PC-9 (cell line): ENCODE measurements at regions not wholly inside any gene's neighbourhood (a gene's known extent, or its start where the extent isn't known, plus 50 kb on each side); places are given as distances from the start of the nearest gene placed in this dataset.

ENCODE experiments used
- BruUV-seq: library from RNA; stranded (reverse); fragments of 400-500 nt; replicated peaks from 2 replicates; lab custom pipeline; 2021; lab: Mats Ljungman, UMichigan
- CTCF ChIA-PET: fragments of 300-600 bp; sonication (Branson Sonifier 250); formaldehyde crosslinking; loops from one replicate; lab custom pipeline; 2022; ENCODE audit warnings: antibody characterized with exemption; lab: Charles Lee
- POLR2A ChIA-PET: fragments of 300-600 bp; sonication (Branson Sonifier 250); formaldehyde crosslinking; loops from one replicate; lab custom pipeline; 2022; ENCODE audit warnings: antibody characterized with exemption; ENCODE audit not compliant: unreplicated experiment; lab: Charles Lee
- DNase-seq, 2 experiments: peaks; one replicate each; pipeline versions ENCODE4 v3.0.0 to v3.0.0-alpha.2; 2015 to 2022; ENCODE audit warnings: mixed read lengths in 1 of 2
- H2AFZ ChIP-seq: fragments of 200-600 bp; sonication (generic); 2 replicates; pipeline ENCODE4 v1.8.1; 2017; ENCODE audit warnings: antibody characterized with exemption
- H3F3A ChIP-seq: fragments of 200-600 bp; sonication (generic); 2 replicates; pipeline ENCODE4 v1.8.1; 2017; ENCODE audit warnings: antibody characterized with exemption, mild to moderate bottlenecking, low read depth; ENCODE audit not compliant: insufficient read depth
- H3K27ac ChIP-seq: fragments of 200-600 bp; sonication (generic); 2 replicates; pipeline ENCODE4 v1.6.1; 2016; ENCODE audit warnings: mixed run types
- H3K27me3 ChIP-seq: fragments of 200-600 bp; sonication (generic); 2 replicates; pipeline ENCODE4 v1.6.1; 2016; ENCODE audit warnings: low read depth, mixed run types; ENCODE audit not compliant: insufficient read depth
- H3K36me3 ChIP-seq: fragments of 200-600 bp; sonication (generic); 2 replicates; pipeline ENCODE4 v1.6.1; 2016; ENCODE audit warnings: low read depth, mixed run types
- H3K4me1 ChIP-seq: fragments of 200-600 bp; sonication (generic); replicated peaks from 2 replicates; pipeline ENCODE4 v1.6.1; 2016; ENCODE audit warnings: mixed run types; ENCODE audit not compliant: insufficient read depth
- H3K4me2 ChIP-seq: fragments of 200-600 bp; sonication (generic); 2 replicates; pipeline ENCODE4 v1.6.1; 2017; ENCODE audit warnings: mixed run types
- H3K4me3 ChIP-seq: fragments of 200-600 bp; sonication (generic); 2 replicates; pipeline ENCODE4 v1.6.1; 2016; ENCODE audit warnings: mixed run types
- H3K79me2 ChIP-seq: fragments of 200-600 bp; sonication (generic); 2 replicates; pipeline ENCODE4 v1.6.1; 2017; ENCODE audit warnings: low read depth, mixed run types
- H3K9me2 ChIP-seq: fragments of 200-600 bp; sonication (generic); 2 replicates; pipeline ENCODE4 v1.8.1; 2017; ENCODE audit warnings: mild to moderate bottlenecking; ENCODE audit not compliant: insufficient read depth
- H3K9me3 ChIP-seq: fragments of 200-600 bp; sonication (generic); 2 replicates; pipeline ENCODE4 v1.8.1; 2016; ENCODE audit warnings: low read depth; ENCODE audit not compliant: insufficient read depth
- H4K20me1 ChIP-seq: fragments of 200-600 bp; sonication (generic); 2 replicates; pipeline ENCODE4 v1.8.1; 2017; ENCODE audit not compliant: insufficient read depth
- EZH2 ChIP-seq: fragments of 200-600 bp; sonication (generic); IDR thresholded peaks from 2 replicates; pipeline ENCODE4 v1.8.0; 2017; ENCODE audit warnings: antibody characterized with exemption, low read depth
- intact Hi-C: fragments of 100-400 bp; cut with micrococcal nuclease; formaldehyde crosslinking; loops from one replicate; pipeline ENCODE4 v1.10.0; 2022; ENCODE audit not compliant: unreplicated experiment
- TF ChIP-seq, protein P1 (sequence below): fragments of 200-600 bp; sonication (generic); conservative IDR thresholded peaks from 2 replicates; pipeline ENCODE4 v1.6.1; 2017; ENCODE audit warnings: mixed run types, antibody characterized with exemption, mild to moderate bottlenecking, moderate library complexity

DNA sequence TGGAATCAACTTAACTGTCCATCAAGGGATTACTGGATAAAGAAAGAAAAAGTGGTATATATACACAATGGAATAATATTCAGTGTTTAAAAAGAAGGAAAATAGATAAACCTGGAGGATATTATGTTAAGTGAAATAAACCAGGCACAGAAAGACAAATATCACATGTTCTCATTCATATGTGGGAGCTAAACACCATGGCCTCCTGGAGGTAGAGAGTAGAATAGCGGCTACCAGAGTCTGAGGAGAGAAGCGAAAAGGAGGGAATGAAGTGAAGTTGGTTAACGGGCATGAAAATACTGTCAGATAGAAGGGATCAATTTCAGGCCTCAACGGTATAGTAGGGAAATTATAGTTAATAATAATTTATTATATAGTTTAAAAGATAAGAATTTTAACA lies 147.5 kb upstream of the OBI1 start:
- Histone ChIP-seq H4K20me1 (no peaks in the 10 kb centered on the region), H3K27ac (no peak overlapping the region), H3K27me3 (no peaks in the 10 kb centered on the region), H3F3A (no peaks in the 10 kb centered on the region), H3K4me1 (no peaks in the 10 kb centered on the region), H2AFZ (no peak overlapping the region), H3K4me3 (no peak overlapping the region), H3K79me2 (no peaks in the 10 kb centered on the region), H3K9me2 (no peaks in the 10 kb centered on the region), H3K36me3 (no peaks in the 10 kb centered on the region), H3K9me3 (no peaks in the 10 kb centered on the region), H3K4me2 (no peak overlapping the region)
- ChIA-PET POLR2A (no interaction called here), CTCF (no interaction called here)
- BruUV-seq: no TSS peak
- no peak for DNase-seq
- intact Hi-C loops: no loop called here
- TF ChIP-seq, protein P1, sequence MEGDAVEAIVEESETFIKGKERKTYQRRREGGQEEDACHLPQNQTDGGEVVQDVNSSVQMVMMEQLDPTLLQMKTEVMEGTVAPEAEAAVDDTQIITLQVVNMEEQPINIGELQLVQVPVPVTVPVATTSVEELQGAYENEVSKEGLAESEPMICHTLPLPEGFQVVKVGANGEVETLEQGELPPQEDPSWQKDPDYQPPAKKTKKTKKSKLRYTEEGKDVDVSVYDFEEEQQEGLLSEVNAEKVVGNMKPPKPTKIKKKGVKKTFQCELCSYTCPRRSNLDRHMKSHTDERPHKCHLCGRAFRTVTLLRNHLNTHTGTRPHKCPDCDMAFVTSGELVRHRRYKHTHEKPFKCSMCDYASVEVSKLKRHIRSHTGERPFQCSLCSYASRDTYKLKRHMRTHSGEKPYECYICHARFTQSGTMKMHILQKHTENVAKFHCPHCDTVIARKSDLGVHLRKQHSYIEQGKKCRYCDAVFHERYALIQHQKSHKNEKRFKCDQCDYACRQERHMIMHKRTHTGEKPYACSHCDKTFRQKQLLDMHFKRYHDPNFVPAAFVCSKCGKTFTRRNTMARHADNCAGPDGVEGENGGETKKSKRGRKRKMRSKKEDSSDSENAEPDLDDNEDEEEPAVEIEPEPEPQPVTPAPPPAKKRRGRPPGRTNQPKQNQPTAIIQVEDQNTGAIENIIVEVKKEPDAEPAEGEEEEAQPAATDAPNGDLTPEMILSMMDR: peak; percentile 49
- no peak for TF ChIP-seq EZH2

DNA sequence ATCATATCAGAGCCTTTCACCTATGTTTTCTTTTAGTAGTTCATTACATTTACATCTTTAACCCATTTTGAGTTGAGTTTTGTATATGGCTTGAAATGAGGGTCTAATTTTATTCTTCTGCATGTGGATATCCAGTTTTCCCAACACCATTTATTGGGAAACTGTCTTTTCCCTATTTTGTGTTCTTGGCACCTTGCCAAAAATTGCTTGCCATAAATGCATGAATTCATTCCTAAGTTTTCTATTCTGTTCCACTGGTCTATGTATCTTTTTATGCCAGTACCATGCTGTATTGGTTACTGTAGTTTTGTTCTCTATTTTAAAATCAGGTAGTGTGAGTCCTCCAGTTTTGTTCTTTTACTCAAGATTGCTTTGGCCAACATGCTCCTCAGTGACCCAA lies 144.0 kb upstream of the OBI1 start:
- no TSS peak for BruUV-seq
- POLR2A ChIA-PET: no interaction called here
- Histone ChIP-seq H3K36me3 (no peaks in the 10 kb centered on the region), H3K4me1 (no peaks in the 10 kb centered on the region), H4K20me1 (no peaks in the 10 kb centered on the region), H3K9me2 (no peaks in the 10 kb centered on the region), H3K79me2 (no peaks in the 10 kb centered on the region), H2AFZ (no peak overlapping the region), H3K4me3 (no peak overlapping the region), H3K27ac (no peak overlapping the region), H3F3A (no peaks in the 10 kb centered on the region), H3K9me3 (no peaks in the 10 kb centered on the region), H3K4me2 (no peak overlapping the region), H3K27me3 (no peaks in the 10 kb centered on the region)
- intact Hi-C loops: no loop called here
- CTCF ChIA-PET: no interaction called here
- TF ChIP-seq, protein P1: no peak
- TF ChIP-seq EZH2: no peak
- DNase-seq: no peak

- Histone ChIP-seq H3F3A (no peaks in the 10 kb centered on the region), H3K27ac (no peak overlapping the region), H3K4me3 (no peak overlapping the region), H3K27me3 (no peaks in the 10 kb centered on the region), H3K79me2 (no peaks in the 10 kb centered on the region), H3K9me2 (no peaks in the 10 kb centered on the region), H3K9me3 (no peaks in the 10 kb centered on the region), H3K4me1 (no peaks in the 10 kb centered on the region), H2AFZ (no peak overlapping the region), H4K20me1 (no peaks in the 10 kb centered on the region), H3K4me2 (no peak overlapping the region), H3K36me3 (no peaks in the 10 kb centered on the region)
- no TSS peak for BruUV-seq
- CTCF ChIA-PET: no interaction called here
- POLR2A ChIA-PET: no interaction called here
- TF ChIP-seq EZH2: no peak
- TF ChIP-seq, protein P1: no peak
- intact Hi-C loops: no loop called here
- no peak for DNase-seq
Observed at GRCh38 chr13:78787190-78787589, 128.2 kb upstream of the OBI1 start.
